Effector CD8-positive, alpha-beta T cell (primary cell): ENCODE measurements at regions not wholly inside any gene's neighbourhood (a gene's known extent, or its start where the extent isn't known, plus 50 kb on each side); places are given as distances from the start of the nearest gene placed in this dataset.

Experiments used
- DNase-seq: peaks from one replicate; lab custom pipeline; 2025; lab: John Stamatoyannopoulos, UW

GRCh38 chr12:69062621-69063237, 129.8 kb upstream of the CPM start:
- DNase-seq = no peak

GRCh38 chr12:69064734-69065443, 131.9 kb upstream of the CPM start:
- no peak for DNase-seq

- DNase-seq = no peak
Observed at GRCh38 chr12:69065775-69066174, 132.8 kb upstream of the CPM start.

- DNase-seq = no peak
Observed at GRCh38 chr12:69066492-69067373, 133.8 kb upstream of the CPM start.

- no peak for DNase-seq
Observed at GRCh38 chr12:69067713-69068112, 134.7 kb upstream of the CPM start.

- no peak for DNase-seq
Observed at GRCh38 chr12:69068448-69068847, 135.5 kb upstream of the CPM start.

DNA sequence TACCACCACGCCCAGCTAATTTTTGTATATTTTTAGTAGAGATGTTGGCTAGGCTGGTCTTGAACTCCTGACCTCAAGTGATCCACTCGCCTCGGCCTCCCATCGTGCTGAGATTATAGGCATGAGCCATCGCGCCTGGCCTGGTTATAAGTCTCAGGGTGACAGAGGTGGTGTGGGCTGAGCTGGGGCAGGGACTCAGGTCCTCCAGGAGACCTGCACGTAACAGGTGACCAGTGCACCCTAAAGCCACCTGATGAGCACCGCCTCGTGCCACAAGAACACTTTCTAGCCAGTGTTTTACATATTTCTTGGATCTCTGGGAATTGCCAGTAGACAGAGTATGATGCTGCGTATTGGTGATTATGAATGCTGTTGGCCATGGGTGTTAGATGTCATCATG, 136.5 kb upstream of the CPM start:
- no peak for DNase-seq

- peak; percentile 3 for DNase-seq
Observed at GRCh38 chr12:69070319-69071090, 137.5 kb upstream of the CPM start.

DNA sequence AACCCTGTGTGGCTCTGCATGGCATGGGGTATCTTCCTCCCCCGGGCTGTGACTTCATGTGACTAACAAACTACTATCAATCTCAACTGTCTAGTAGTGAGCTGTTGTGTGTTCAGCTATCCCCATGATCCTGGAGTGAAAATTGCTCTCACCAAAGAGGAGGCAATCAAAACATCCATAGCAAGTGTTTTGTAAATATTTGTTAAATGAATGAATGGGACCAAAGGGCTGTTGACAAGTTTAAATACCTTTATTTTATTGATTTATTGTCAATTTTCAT, 138.1 kb upstream of the CPM start:
- DNase-seq = no peak

GRCh38 chr12:69073035-69073434, 140.1 kb upstream of the CPM start:
- no peak for DNase-seq

DNA sequence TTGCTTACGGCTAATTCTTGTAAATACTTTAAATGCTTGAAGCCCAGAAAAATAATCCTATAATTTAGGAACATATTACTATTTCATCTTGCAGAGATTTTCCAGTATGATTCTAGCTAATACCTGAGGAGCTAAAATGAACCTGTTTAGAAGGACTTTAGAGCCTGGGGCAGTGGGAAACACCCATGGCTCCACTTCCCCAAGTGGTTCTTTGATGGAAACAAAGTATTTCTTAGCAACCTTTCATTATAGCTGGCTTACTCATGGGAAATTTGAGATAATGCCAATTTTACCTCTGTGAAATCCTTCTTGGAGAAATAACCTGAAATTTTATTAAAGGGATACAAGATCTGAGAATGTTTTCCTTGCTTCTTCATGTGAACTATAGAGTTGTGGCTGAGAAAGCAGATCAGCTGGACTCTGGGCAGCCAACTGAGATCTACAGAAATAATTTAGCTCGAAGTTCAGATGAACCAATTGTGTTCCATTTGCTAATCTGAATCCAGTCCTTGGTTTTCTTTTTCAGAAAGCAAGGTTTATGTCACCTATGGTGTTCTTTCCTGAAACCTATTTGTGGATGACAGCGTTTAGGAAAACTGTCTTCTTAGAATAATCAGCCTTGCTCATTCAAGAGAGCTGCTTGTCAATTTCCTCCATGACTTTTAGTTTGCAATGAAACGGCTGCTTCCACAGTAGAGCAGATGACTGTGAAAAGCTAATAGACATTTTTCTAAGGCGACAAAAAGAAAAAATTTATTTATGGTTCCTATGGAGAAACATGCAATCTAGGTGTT, 141.8 kb upstream of the CPM start:
- no peak for DNase-seq

DNA sequence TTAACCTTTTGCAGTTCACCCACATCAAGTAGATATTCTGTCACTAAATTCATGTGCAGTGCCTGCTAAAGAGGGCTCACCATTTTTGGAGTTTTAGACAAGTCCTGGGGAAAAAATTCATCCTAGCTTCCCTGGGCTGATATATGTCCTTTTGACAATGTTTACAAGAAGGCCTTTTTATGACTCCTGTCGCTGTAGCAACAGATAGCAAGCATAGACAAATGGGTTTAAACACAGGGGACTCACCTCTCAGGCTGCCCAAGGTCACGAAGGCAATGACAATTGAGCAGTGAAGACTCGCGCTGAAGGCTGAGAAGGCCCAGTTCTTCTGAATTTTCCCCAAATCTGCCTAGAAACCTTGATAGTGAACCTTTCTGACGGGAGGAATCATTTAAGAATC, 150.7 kb upstream of the CPM start:
- no peak for DNase-seq

GRCh38 chr12:69084816-69085378, 151.9 kb upstream of the CPM start:
- no peak for DNase-seq

GRCh38 chr12:69085852-69086251, 152.9 kb upstream of the CPM start:
- no peak for DNase-seq

DNA sequence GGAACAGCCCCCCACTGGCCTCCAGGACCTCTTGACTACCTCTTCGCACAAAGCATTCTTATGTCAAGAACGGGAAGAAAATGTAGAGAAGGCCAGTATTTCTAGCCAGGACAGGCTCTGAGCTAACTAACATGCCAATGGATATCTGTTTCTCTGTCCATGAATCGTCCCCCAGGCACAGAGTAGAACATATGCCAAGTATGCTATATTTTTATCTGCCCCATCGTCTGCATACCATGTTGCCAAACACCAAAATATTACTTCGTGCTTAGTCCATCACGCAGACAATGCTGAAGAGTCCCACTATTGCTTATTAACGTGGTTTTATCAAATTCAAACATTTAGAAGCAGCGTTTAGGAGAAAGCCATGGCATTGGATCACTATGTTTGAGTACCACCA, 151.4 kb upstream of the CPSF6 start:
- no peak for DNase-seq

DNA sequence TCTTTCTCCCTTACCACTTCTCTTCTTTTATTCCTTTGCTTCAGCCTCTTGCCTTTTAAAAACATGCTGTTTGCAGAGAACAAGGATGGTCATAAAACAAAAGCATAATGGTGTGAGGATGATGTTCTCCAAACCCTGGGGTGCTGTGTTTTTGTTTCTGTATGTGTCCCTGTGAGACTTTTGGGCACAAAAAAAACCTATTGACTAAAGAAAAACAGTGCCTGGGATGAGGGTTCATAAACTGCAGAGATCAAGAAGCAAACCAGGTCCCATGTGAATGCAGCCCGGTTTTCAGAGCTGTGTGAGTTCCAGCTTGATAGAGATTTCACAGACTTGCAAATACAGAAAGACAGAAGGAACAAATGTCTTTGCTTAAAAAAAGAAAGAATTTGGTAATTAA, 148.6 kb upstream of the CPSF6 start:
- DNase-seq = no peak

GRCh38 chr12:69091442-69092017, 147.8 kb upstream of the CPSF6 start:
- no peak for DNase-seq

DNA sequence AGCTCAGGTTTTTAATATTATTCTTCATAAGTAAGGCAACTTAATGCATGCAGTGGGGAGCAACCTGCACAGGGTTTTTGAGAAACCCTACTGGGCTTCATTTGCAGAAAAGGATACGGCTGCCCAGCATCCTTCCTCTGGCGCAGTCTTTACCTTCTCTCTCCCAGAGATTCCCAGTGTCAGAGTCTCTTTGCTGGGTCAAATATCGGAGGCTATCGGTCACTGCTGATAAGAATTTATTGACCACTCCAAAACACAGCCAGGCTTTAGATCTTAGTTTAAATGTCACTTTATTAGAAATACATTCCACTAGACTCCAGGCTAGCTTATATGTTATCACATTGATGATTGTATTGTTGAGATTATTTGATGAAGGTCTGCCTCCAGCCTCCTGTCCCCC, 147.2 kb upstream of the CPSF6 start:
- no peak for DNase-seq

- no peak for DNase-seq
Observed at GRCh38 chr12:69094606-69095216, 144.7 kb upstream of the CPSF6 start.

- DNase-seq = no peak
Observed at GRCh38 chr12:69095765-69096477, 143.4 kb upstream of the CPSF6 start.
